HG02798 (cell line): ENCODE measurements at regions not wholly inside any gene's neighbourhood (a gene's known extent, or its start where the extent isn't known, plus 50 kb on each side); places are given as distances from the start of the nearest gene placed in this dataset.

ENCODE experiments used
- ATAC-seq: cut with Tn5 transposase; IDR thresholded peaks from one replicate; pipeline ENCODE4 v1.9.1; 2021; ENCODE audit warnings: mild to moderate bottlenecking; ENCODE audit not compliant: unreplicated experiment, poor library complexity

- ATAC-seq = no peak
These were observed 50.2 kb upstream of the LRP8 start for GRCh38 chr1:53378061-53378460.

- no peak for ATAC-seq
These were observed 51.2 kb upstream of the LRP8 start for GRCh38 chr1:53378932-53379661.

- no peak for ATAC-seq
These were observed 51.8 kb upstream of the LRP8 start for GRCh38 chr1:53379662-53380002.

- ATAC-seq = no peak
These were observed 52.4 kb upstream of the LRP8 start for GRCh38 chr1:53380296-53380695.

GRCh38 chr1:53381790-53382401 is 54.0 kb upstream of the LRP8 start:
- no peak for ATAC-seq

- no peak for ATAC-seq
These were observed 55.4 kb upstream of the LRP8 start for GRCh38 chr1:53383136-53383870.

- ATAC-seq = no peak
These were observed 56.9 kb upstream of the LRP8 start for GRCh38 chr1:53384796-53385195.

GRCh38 chr1:53385276-53386225 is 57.7 kb upstream of the LRP8 start:
- no peak for ATAC-seq

- ATAC-seq = no peak
These were observed 61.1 kb upstream of the LRP8 start for GRCh38 chr1:53388963-53389362.

- no peak for ATAC-seq
These were observed 62.4 kb upstream of the LRP8 start for GRCh38 chr1:53390261-53390660.

- no peak for ATAC-seq
These were observed 62.9 kb upstream of the LRP8 start for GRCh38 chr1:53390736-53391135.

GRCh38 chr1:53391296-53391695 is 63.4 kb upstream of the LRP8 start:
- no peak for ATAC-seq

GRCh38 chr1:53391982-53392381 is 64.1 kb upstream of the LRP8 start:
- no peak for ATAC-seq

- no peak for ATAC-seq
These were observed 64.6 kb upstream of the LRP8 start for GRCh38 chr1:53392460-53392859.

- ATAC-seq = peak; percentile 66
These were observed 65.5 kb upstream of the LRP8 start for GRCh38 chr1:53393325-53393792.

GRCh38 chr1:53394306-53394705 is 64.9 kb upstream of the DMRTB1 start:
- no peak for ATAC-seq

GRCh38 chr1:53395671-53396215 is 63.5 kb upstream of the DMRTB1 start:
- ATAC-seq = no peak

GRCh38 chr1:53396573-53397268 is 62.5 kb upstream of the DMRTB1 start:
- no peak for ATAC-seq

GRCh38 chr1:53398091-53398490 is 61.1 kb upstream of the DMRTB1 start:
- no peak for ATAC-seq
